ENCODE measurements at regions not wholly inside any gene's neighbourhood (a gene's known extent, or its start where the extent isn't known, plus 50 kb on each side); places are given as distances from the start of the nearest gene placed in this dataset.
A peak's percentile ranks its signal among the peaks of the same experiment; 100 is the strongest.
"Not testable (repeated sequence)": the region's sequence is repeated elsewhere in the genome, so short reads cannot be mapped to it uniquely, and the experiment has no call there.

DNA sequence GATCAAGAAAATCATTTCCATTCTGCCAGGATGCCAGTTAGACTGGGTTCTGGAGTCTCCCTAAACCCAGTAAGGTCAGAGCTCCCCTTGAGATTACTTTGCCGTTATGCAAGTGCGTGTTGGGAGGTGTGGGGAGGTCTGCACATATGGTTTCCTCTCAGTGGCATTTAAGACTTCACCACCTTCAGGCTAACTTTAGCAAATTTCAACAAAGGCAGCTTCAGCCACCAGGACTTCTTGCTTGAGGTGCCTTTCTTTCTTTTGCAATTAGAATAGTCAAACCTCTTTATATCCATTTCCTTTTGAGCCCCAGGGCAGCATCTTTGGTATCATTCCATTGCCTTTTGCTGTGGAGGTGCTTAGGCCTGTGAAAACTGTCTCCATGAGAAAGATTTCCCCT is 117.2 kb upstream of the CCND2 start:
- TF ChIP-seq, protein P1, sequence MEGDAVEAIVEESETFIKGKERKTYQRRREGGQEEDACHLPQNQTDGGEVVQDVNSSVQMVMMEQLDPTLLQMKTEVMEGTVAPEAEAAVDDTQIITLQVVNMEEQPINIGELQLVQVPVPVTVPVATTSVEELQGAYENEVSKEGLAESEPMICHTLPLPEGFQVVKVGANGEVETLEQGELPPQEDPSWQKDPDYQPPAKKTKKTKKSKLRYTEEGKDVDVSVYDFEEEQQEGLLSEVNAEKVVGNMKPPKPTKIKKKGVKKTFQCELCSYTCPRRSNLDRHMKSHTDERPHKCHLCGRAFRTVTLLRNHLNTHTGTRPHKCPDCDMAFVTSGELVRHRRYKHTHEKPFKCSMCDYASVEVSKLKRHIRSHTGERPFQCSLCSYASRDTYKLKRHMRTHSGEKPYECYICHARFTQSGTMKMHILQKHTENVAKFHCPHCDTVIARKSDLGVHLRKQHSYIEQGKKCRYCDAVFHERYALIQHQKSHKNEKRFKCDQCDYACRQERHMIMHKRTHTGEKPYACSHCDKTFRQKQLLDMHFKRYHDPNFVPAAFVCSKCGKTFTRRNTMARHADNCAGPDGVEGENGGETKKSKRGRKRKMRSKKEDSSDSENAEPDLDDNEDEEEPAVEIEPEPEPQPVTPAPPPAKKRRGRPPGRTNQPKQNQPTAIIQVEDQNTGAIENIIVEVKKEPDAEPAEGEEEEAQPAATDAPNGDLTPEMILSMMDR (IDR thresholded peaks at IDR 0.05; ENCODE audit: control extremely low read depth, extremely low read depth, low read depth, missing control alignments) = no peak
- no peak for DNase-seq (ENCODE audit: extremely low spot score)
- ChIA-PET POLR2A (no interaction called here), CTCF (interaction anchor here (1.0 to 2.6 kb wide), 6 partner anchors 9 to 120 kb away, joined by 3 to 10 read pairs (median 4); no protein-coding TSS in a partner anchor)

DNA sequence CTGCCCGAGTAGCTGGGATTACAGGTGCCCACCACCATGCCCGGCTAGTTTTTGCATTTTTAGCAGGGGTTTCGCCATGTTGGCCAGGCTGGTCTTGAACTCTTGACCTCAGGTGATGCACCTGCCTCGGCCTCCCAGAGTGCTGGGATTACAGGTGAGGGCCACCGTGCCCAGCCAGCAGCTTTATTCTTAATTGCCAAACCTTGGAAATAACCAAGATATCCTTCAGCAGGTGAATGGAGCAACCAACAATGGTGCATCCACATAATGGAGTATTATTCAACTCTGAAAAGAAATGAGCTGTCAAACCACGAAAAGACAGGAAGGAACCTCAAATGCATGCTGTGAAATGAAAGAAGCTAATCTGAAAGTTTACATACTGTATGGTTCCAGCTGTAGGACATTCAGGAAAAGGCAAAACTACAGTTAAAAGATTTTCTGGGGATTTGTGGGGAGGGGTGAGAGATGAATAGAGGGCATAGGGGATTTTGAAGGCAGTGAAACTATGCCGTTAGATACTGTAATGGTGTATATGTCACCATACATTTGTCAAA is 118.8 kb upstream of the CCND2 start:
- CTCF ChIA-PET = interaction anchor here (1.2 to 2.8 kb wide), 5 partner anchors 10 to 122 kb away, joined by 4 to 16 read pairs (median 7); no protein-coding TSS in a partner anchor
- TF ChIP-seq, protein P1 (IDR thresholded peaks at IDR 0.05; ENCODE audit: control extremely low read depth, extremely low read depth, low read depth, missing control alignments) = no peak
- no peak for DNase-seq (ENCODE audit: extremely low spot score)
- POLR2A ChIA-PET = no interaction called here

DNA sequence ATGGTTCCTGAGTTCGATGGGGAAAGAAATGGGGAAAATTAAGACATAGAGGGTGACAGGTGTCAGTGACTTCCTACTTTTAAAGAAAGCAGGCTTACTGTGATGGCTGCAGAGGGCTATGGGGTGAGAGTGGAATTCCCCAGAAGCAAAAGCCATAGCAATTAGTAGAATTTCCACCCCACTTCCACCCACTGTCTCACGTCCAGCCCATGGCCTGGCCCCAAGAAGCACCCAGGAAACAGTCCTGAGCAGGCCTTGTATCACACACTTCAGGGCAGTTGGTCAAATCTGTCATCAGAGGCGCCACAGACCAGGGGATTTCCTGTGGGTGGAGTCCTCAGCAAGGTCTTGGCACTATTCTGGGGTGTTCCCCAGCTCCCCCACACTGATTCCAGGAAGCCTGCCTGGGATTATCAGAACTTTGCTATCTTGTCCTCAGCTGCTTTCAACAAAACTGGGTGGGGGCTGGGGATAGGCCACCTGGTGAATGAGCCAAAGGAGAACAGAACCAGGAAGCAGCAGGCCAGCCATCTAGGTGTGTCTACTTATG is 120.1 kb upstream of the CCND2 start:
- TF ChIP-seq, protein P1 (IDR thresholded peaks at IDR 0.05; ENCODE audit: control extremely low read depth, extremely low read depth, low read depth, missing control alignments) = peak; percentile 14
- ChIA-PET CTCF (interaction anchor here (0.8 to 2.8 kb wide), 5 partner anchors 11 to 103 kb away, joined by 3 to 16 read pairs (median 3); no protein-coding TSS in a partner anchor), POLR2A (no interaction called here)
- peak; percentile 78 for DNase-seq (ENCODE audit: extremely low spot score)

DNA sequence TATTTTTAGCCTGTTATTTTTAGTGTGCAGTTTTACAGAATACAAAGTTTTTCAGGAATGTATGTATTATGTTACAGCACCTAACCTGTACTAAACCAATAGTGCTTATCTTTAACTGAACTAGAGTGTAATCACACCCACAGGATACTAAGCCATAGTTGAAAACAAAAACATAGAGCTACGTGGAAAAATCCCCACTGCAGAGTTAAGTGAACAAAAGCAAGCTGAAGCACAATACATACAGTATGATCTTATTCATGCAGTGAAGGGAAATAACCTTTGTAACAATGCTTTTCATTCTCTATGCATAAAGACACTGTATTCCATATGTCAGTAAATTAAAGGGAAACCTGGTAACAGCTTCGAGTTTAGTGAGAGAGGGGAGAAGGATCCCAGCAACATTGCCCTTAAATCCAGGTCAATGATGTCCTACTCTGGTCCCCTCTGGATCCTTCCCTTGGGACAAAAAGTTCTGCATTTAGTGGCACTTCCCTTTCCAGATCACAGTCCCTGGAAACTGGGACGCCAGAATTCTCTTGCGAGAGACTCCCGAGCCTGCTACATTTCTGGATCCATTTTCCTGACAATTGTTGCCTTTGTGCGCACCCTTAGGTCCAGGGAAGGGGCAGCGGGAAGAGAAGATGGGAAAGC is 121.3 kb upstream of the CCND2 start:
- DNase-seq (ENCODE audit: extremely low spot score) = no peak
- POLR2A ChIA-PET = interaction anchor here (0.6 kb wide), 1 partner anchor 165 kb away, joined by 4 read pairs; no protein-coding TSS in a partner anchor

DNA sequence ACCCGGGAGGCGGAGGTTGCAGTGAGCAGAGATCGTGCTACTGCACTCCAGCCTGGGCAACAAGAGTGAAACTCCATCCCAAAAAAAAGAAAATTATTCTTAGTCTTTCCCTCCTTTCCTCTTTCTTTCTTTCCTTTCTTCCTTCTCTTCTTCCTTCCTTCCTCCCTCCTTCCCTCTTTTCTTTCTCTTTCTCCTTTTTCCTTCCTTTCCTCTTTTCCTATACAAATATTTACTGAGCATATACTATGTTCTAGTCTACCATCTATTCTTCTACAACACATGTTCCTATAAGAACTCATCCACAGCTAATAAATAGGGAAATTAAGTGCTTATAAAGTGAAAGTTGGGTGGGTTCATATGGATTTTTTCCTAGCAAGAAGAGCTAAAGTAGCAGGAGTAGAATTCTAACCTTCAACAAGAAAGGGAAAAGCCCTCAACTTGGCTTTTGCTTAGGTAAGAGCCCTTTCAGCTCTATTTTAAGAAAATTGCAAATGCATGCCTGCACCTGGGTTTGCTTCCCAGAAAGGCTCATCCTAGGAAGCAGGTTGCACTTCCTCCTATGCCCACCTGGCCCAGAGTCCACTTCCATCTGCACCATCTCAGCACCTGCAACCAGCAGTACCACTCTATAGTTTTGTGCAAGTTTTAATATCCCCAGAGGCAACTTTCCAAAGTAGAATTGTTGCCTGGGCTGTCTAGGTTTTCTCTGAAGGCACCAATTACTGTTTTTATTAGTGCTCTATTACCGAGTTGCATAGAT is 122.0 kb upstream of the CCND2 start:
- TF ChIP-seq, protein P1 (IDR thresholded peaks at IDR 0.05; ENCODE audit: control extremely low read depth, extremely low read depth, low read depth, missing control alignments) = no peak
- no peak for DNase-seq (ENCODE audit: extremely low spot score)
- POLR2A ChIA-PET = interaction anchor here (0.6 kb wide), 1 partner anchor 165 kb away, joined by 4 read pairs; no protein-coding TSS in a partner anchor
- CTCF ChIA-PET = interaction anchor here (1.3 to 1.6 kb wide), 2 partner anchors 44 to 125 kb away, joined by 5 to 6 read pairs; no protein-coding TSS in a partner anchor

More for the DNA sequence above, 121.3 kb upstream of the CCND2 start:
- TF ChIP-seq, protein P1 (IDR thresholded peaks at IDR 0.05; ENCODE audit: control extremely low read depth, extremely low read depth, low read depth, missing control alignments) = no peak
- CTCF ChIA-PET = interaction anchor here (1.3 to 1.6 kb wide), 2 partner anchors 45 to 125 kb away, joined by 5 to 6 read pairs; no protein-coding TSS in a partner anchor

DNA sequence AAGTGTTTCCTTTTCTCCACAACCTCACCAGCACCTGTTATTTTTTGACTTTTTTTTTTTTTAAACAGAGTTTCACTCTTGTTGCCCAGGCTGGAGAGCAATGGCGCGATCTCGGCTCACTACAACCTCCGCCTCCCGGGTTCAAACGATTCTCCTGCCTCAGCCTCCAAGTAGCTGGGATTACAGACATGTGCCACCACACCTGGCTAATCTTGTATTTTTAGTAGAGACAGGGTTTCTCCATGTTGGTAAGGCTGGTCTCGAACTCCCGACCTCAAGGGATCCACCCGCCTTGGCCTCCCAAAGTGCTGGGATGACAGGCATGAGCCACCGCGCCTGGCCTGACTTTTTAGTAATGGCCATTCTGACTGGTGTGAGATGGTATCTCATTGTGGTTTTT is 123.2 kb upstream of the CCND2 start:
- POLR2A ChIA-PET; DNase-seq (ENCODE audit: extremely low spot score): not testable (repeated sequence)
- CTCF ChIA-PET = interaction anchor here (2.7 kb wide), 1 partner anchor 9 kb away, joined by 8 read pairs; no protein-coding TSS in a partner anchor

Data from GM10248 (cell line).